Mesodermal cell (in vitro differentiated cells): ENCODE measurements at regions not wholly inside any gene's neighbourhood (a gene's known extent, or its start where the extent isn't known, plus 50 kb on each side); places are given as distances from the start of the nearest gene placed in this dataset.

Experiments used
- H3K27ac ChIP-seq: 2 replicates; pipeline ENCODE4 v1.7.0; 2013; ENCODE audit warnings: mild to moderate bottlenecking, low read depth, low read length, moderate library complexity; ENCODE audit not compliant: severe bottlenecking
- H3K36me3 ChIP-seq: 2 replicates; pipeline ENCODE4 v1.7.1; 2013; ENCODE audit warnings: mild to moderate bottlenecking, low read length, moderate library complexity; ENCODE audit not compliant: control insufficient read depth, insufficient read depth
- H3K4me1 ChIP-seq: one replicate; pipeline ENCODE4 v1.7.1; 2013; ENCODE audit warnings: mild to moderate bottlenecking, low read length; ENCODE audit not compliant: insufficient read depth, control insufficient read depth, poor library complexity, severe bottlenecking
- H3K4me3 ChIP-seq: 2 replicates; pipeline ENCODE4 v1.7.0; 2013; ENCODE audit warnings: low read length, control low read depth, mild to moderate bottlenecking; ENCODE audit not compliant: insufficient read depth, poor library complexity, severe bottlenecking; ENCODE audit errors: extremely low read depth
- H3K9me3 ChIP-seq: 2 replicates; pipeline ENCODE4 v1.7.1; 2013; ENCODE audit warnings: mild to moderate bottlenecking, low read length, moderate library complexity; ENCODE audit not compliant: control insufficient read depth
- WGBS, 2 experiments: methylation state at CpG; one replicate each; pipeline ENCODE4 v1.1.5; 2013; ENCODE audit warnings: missing lambda C conversion rate in 2 of 2; ENCODE audit not compliant: insufficient coverage in 2 of 2; 5-methylcytosine and 5-hydroxymethylcytosine counted together

GRCh38 chr6:133583907-133584427 is 304.9 kb upstream of the TCF21 start:
- Histone ChIP-seq H3K9me3 (no peaks in the 10 kb centered on the region), H3K4me1 (no peaks in the 10 kb centered on the region), H3K36me3 (no peaks in the 10 kb centered on the region), H3K27ac (no peak overlapping the region), H3K4me3 (no peak overlapping the region)
- WGBS, 2 experiments, result 100% methylated on average over 1 of the region's 4 CpGs; no CpG with 5 or more reads in 1 of the 2 experiments

- WGBS, 2 experiments, result 84 to 94% methylated on average over 2 of the region's 2 CpGs
- H3K4me1 ChIP-seq, result no peaks in the 10 kb centered on the region
- H3K9me3 ChIP-seq, result no peaks in the 10 kb centered on the region
- H3K27ac ChIP-seq, result no peak overlapping the region
- H3K4me3 ChIP-seq, result no peak overlapping the region
- no peaks in the 10 kb centered on the region for H3K36me3 ChIP-seq
Observed at GRCh38 chr6:133584823-133585222, 304.1 kb upstream of the TCF21 start.

- Histone ChIP-seq H3K36me3 (no peaks in the 10 kb centered on the region), H3K9me3 (no peaks in the 10 kb centered on the region), H3K4me1 (no peaks in the 10 kb centered on the region), H3K27ac (no peak overlapping the region), H3K4me3 (no peak overlapping the region)
- no CpG with 5 or more reads among the region's 2 CpGs for WGBS, 2 experiments
Observed at GRCh38 chr6:133585978-133586377, 302.9 kb upstream of the TCF21 start.

- Histone ChIP-seq H3K36me3 (no peaks in the 10 kb centered on the region), H3K9me3 (no peaks in the 10 kb centered on the region), H3K4me1 (no peaks in the 10 kb centered on the region), H3K4me3 (no peak overlapping the region), H3K27ac (no peak overlapping the region)
- no CpG with 5 or more reads among the region's 2 CpGs for WGBS, 2 experiments
Observed at GRCh38 chr6:133587546-133588160, 301.3 kb upstream of the TCF21 start.

GRCh38 chr6:133590196-133590595 is 298.7 kb upstream of the TCF21 start:
- WGBS, 2 experiments, result 87 to 89% methylated on average over 5 of the region's 5 CpGs
- H3K4me3 ChIP-seq, result no peak overlapping the region
- no peaks in the 10 kb centered on the region for H3K4me1 ChIP-seq
- H3K27ac ChIP-seq, result no peak overlapping the region
- H3K36me3 ChIP-seq, result no peaks in the 10 kb centered on the region
- H3K9me3 ChIP-seq, result no peaks in the 10 kb centered on the region

- Histone ChIP-seq H3K9me3 (no peaks in the 10 kb centered on the region), H3K36me3 (no peaks in the 10 kb centered on the region), H3K4me1 (no peaks in the 10 kb centered on the region), H3K4me3 (no peak overlapping the region), H3K27ac (no peak overlapping the region)
- WGBS, 2 experiments, result 82 to 100% methylated on average over 3 of the region's 3 CpGs
Observed at GRCh38 chr6:133590814-133591213, 298.1 kb upstream of the TCF21 start.

GRCh38 chr6:133591275-133591674 is 297.6 kb upstream of the TCF21 start:
- WGBS, 2 experiments, result 80% methylated on average over 1 of the region's 1 CpG; no CpG with 5 or more reads in 1 of the 2 experiments
- H3K36me3 ChIP-seq, result no peaks in the 10 kb centered on the region
- no peaks in the 10 kb centered on the region for H3K9me3 ChIP-seq
- H3K4me3 ChIP-seq, result no peak overlapping the region
- no peak overlapping the region for H3K27ac ChIP-seq
- H3K4me1 ChIP-seq, result no peaks in the 10 kb centered on the region

GRCh38 chr6:133594652-133595110 is 294.2 kb upstream of the TCF21 start:
- 76 to 90% methylated on average over 4 to 6 of the region's 8 CpGs for WGBS, 2 experiments
- H3K9me3 ChIP-seq, result no peaks in the 10 kb centered on the region
- H3K4me1 ChIP-seq, result no peaks in the 10 kb centered on the region
- no peaks in the 10 kb centered on the region for H3K36me3 ChIP-seq
- H3K27ac ChIP-seq, result no peak overlapping the region
- H3K4me3 ChIP-seq, result no peak overlapping the region

GRCh38 chr6:133595111-133595761 is 293.7 kb upstream of the TCF21 start:
- H3K4me1 ChIP-seq, result no peaks in the 10 kb centered on the region
- H3K27ac ChIP-seq, result no peak overlapping the region
- no peaks in the 10 kb centered on the region for H3K9me3 ChIP-seq
- no peak overlapping the region for H3K4me3 ChIP-seq
- H3K36me3 ChIP-seq, result no peaks in the 10 kb centered on the region
- WGBS, 2 experiments, result 77 to 100% methylated on average over 1 to 2 of the region's 7 CpGs

GRCh38 chr6:133606852-133607251 is 282.1 kb upstream of the TCF21 start:
- WGBS, 2 experiments, result 87 to 100% methylated on average over 3 of the region's 3 CpGs
- H3K36me3 ChIP-seq, result no peaks in the 10 kb centered on the region
- peaks cover 17% of the 10 kb centered on the region for H3K4me1 ChIP-seq
- no peak overlapping the region for H3K4me3 ChIP-seq
- no peak overlapping the region for H3K27ac ChIP-seq
- no peaks in the 10 kb centered on the region for H3K9me3 ChIP-seq

GRCh38 chr6:133608620-133609019 is 280.3 kb upstream of the TCF21 start:
- peaks cover 17% of the 10 kb centered on the region for H3K4me1 ChIP-seq
- H3K4me3 ChIP-seq, result no peak overlapping the region
- 97 to 98% methylated on average over 8 of the region's 9 CpGs for WGBS, 2 experiments
- no peaks in the 10 kb centered on the region for H3K9me3 ChIP-seq
- H3K36me3 ChIP-seq, result no peaks in the 10 kb centered on the region
- no peak overlapping the region for H3K27ac ChIP-seq
